C4-2B (cell line): ENCODE measurements at regions not wholly inside any gene's neighbourhood (a gene's known extent, or its start where the extent isn't known, plus 50 kb on each side); places are given as distances from the start of the nearest gene placed in this dataset.
"Not testable (repeated sequence)": the region's sequence is repeated elsewhere in the genome, so short reads cannot be mapped to it uniquely, and the experiment has no call there.

Experiments used
- H3K27ac ChIP-seq: fragments of 450-650 bp; 2 replicates; pipeline ENCODE4 v1.5.1; 2017
- ZFX ChIP-seq: fragments of 450-650 bp; IDR thresholded peaks from 2 replicates; pipeline ENCODE4 v1.6.1; 2017
- TF ChIP-seq, protein P1 (sequence below): fragments of 450-650 bp; conservative IDR thresholded peaks from 2 replicates; pipeline ENCODE4 v1.5.1; 2017; ENCODE audit warnings: mild to moderate bottlenecking

GRCh38 chr11:135001581-135001980 lies 589.5 kb upstream of the B3GAT1 start:
- no peak for TF ChIP-seq ZFX
- TF ChIP-seq, protein P1, sequence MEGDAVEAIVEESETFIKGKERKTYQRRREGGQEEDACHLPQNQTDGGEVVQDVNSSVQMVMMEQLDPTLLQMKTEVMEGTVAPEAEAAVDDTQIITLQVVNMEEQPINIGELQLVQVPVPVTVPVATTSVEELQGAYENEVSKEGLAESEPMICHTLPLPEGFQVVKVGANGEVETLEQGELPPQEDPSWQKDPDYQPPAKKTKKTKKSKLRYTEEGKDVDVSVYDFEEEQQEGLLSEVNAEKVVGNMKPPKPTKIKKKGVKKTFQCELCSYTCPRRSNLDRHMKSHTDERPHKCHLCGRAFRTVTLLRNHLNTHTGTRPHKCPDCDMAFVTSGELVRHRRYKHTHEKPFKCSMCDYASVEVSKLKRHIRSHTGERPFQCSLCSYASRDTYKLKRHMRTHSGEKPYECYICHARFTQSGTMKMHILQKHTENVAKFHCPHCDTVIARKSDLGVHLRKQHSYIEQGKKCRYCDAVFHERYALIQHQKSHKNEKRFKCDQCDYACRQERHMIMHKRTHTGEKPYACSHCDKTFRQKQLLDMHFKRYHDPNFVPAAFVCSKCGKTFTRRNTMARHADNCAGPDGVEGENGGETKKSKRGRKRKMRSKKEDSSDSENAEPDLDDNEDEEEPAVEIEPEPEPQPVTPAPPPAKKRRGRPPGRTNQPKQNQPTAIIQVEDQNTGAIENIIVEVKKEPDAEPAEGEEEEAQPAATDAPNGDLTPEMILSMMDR: no peak
- H3K27ac ChIP-seq: no peak overlapping the region

DNA sequence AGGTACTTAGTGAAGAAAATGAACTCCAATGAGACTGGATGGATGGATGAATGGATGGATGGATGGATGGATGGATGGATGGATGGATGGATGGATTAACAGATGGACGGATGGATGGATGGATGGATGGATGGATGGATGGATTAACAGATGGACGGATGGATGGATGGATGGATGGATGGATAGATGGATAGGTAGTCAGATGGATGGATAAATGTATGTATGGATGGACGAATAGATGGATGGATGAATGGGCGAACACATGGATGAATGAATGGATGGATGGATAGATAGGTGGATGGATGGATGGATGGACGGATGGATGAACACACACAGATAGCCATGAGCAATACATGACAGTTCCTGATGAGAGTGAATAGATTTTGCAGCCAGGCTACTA lies 589.0 kb upstream of the B3GAT1 start:
- not testable (repeated sequence) for H3K27ac ChIP-seq

GRCh38 chr11:134999590-134999989 lies 587.5 kb upstream of the B3GAT1 start:
- H3K27ac ChIP-seq: no peak overlapping the region
- TF ChIP-seq, protein P1: no peak
- no peak for TF ChIP-seq ZFX

DNA sequence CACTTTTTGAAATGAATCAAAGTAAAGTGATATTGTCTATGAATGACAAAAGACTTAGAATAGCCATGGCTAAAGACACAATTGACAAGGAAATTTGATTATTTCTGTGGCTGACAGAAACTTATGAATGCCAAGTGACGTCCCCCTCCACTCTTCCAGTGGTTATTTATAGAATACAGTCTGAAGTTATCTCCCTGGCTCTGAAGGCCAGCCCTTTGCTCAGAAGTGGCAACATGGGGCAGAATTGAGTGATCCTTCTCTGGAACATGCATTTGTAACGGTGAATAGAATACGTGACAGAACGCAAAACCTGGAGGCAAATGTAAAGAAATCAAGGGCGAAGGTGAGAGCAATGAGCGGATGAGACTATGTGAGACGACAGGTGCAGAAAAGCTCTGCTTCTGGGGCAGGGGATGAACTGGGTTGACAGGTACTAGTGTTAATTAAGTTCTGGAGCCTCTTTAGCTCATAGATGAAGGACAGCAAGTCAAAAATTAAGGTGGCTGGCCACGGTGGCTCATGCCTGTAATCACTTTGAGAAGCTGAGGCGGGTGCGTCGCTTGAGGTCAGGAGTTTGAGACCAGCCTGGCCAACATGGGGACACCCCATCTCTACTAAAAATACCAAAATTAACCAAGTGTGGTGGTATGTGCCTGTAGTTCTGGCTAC lies 585.7 kb upstream of the B3GAT1 start:
- no peak overlapping the region for H3K27ac ChIP-seq
- TF ChIP-seq ZFX: no peak
- TF ChIP-seq, protein P1: no peak

- TF ChIP-seq, protein P1: no peak
- TF ChIP-seq ZFX: no peak
- no peak overlapping the region for H3K27ac ChIP-seq
Measured at GRCh38 chr11:134995741-134996140, 583.7 kb upstream of the B3GAT1 start.

DNA sequence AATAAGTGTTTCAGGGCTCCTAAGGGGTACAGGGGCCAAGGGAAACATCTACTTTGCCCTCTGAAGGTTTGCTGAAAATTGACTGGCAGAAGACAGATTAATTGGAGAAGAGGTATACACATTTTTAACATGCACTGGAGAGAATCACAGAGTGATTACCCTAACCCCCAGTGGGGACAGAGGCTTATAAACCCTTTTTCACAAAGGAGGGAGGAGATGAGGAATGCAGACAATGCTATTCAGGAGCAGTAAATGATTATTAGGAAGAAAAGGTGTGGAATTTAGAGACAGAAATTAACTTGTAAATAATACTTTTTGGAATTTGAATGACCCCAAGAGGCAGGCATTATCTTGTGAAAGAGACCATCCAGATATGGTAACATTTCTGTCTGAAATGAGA lies 582.4 kb upstream of the B3GAT1 start:
- no peak overlapping the region for H3K27ac ChIP-seq
- TF ChIP-seq, protein P1: no peak
- no peak for TF ChIP-seq ZFX

GRCh38 chr11:134993691-134994243 lies 581.7 kb upstream of the B3GAT1 start:
- no peak overlapping the region for H3K27ac ChIP-seq
- no peak for TF ChIP-seq ZFX
- TF ChIP-seq, protein P1: no peak

- H3K27ac ChIP-seq: no peak overlapping the region
Measured at GRCh38 chr11:134992981-134993380, 580.9 kb upstream of the B3GAT1 start.

More at GRCh38 chr11:134992981-134993380, 580.9 kb upstream of the B3GAT1 start:
- no peak for TF ChIP-seq ZFX
- TF ChIP-seq, protein P1: no peak
